ENCODE measurements at regions not wholly inside any gene's neighbourhood (a gene's known extent, or its start where the extent isn't known, plus 50 kb on each side); places are given as distances from the start of the nearest gene placed in this dataset.

- no peak for TF ChIP-seq CTCF (IDR thresholded peaks at IDR 0.05)
- TF ChIP-seq ZFX (IDR thresholded peaks at IDR 0.05; ENCODE audit: borderline replicate concordance): no peak
These were observed 423.6 kb downstream of the ANKRD50 start for GRCh38 chr4:124288706-124289486.

Data from 22Rv1 (cell line).